Suprapubic skin (tissue), 4 donors: ENCODE measurements at regions not wholly inside any gene's neighbourhood (a gene's known extent, or its start where the extent isn't known, plus 50 kb on each side); places are given as distances from the start of the nearest gene placed in this dataset.

Source experiments
- DNase-seq, 2 donors: peaks; one replicate each; pipeline ENCODE4 v3.0.0-alpha.2; 2019; ENCODE audit warnings: low spot score in 2 of 2
- H3K27ac ChIP-seq: fragments of 200-600 bp; sonication (generic); one replicate; pipeline ENCODE4 v1.5.1; 2019
- H3K27me3 ChIP-seq: fragments of 200-600 bp; sonication (generic); one replicate; pipeline ENCODE4 v1.5.1; 2019
- H3K36me3 ChIP-seq: fragments of 200-600 bp; sonication (generic); one replicate; pipeline ENCODE4 v1.5.1; 2019
- H3K4me1 ChIP-seq: fragments of 200-600 bp; sonication (generic); one replicate; pipeline ENCODE4 v1.5.1; 2019
- H3K4me3 ChIP-seq: fragments of 200-600 bp; sonication (generic); one replicate; pipeline ENCODE4 v1.5.1; 2019; ENCODE audit warnings: mild to moderate bottlenecking
- H3K9me3 ChIP-seq: fragments of 200-600 bp; sonication (generic); one replicate; pipeline ENCODE4 v1.5.1; 2019
- CTCF ChIP-seq, 2 donors: fragments of 200-600 bp in 1 of 2; fragments of 450-650 bp in 1 of 2; sonication (generic) in 1 of 2; IDR thresholded peaks; one replicate each; pipeline ENCODE4 v1.5.1; 2016 to 2019; ENCODE audit warnings: antibody characterized with exemption in 2 of 2, mild to moderate bottlenecking in 1 of 2, moderate library complexity in 1 of 2
- EP300 ChIP-seq: sonication (generic); formaldehyde crosslinking; IDR thresholded peaks from one replicate; pipeline ENCODE4 v1.6.1; 2017; ENCODE audit warnings: antibody characterized with exemption
- POLR2A ChIP-seq, 2 donors: fragments of 450-650 bp; IDR thresholded peaks; one replicate each; pipeline ENCODE4 v1.6.1; 2017; ENCODE audit warnings: antibody characterized with exemption in 2 of 2, mild to moderate bottlenecking in 2 of 2, moderate library complexity in 2 of 2
- POLR2AphosphoS5 ChIP-seq, 3 donors: sonication (generic); formaldehyde crosslinking; IDR thresholded peaks; one replicate each; pipeline ENCODE4 v1.6.1; 2017; ENCODE audit warnings: antibody characterized with exemption in 3 of 3
- WGBS: methylation state at CpG from one replicate; pipeline ENCODE4 v1.1.5; 2018; 5-methylcytosine and 5-hydroxymethylcytosine counted together

- Histone ChIP-seq H3K27ac (no peak overlapping the region), H3K27me3 (no peaks in the 10 kb centered on the region), H3K36me3 (no peaks in the 10 kb centered on the region), H3K4me3 (no peak overlapping the region), H3K9me3 (no peaks in the 10 kb centered on the region), H3K4me1 (no peaks in the 10 kb centered on the region)
- no peak for DNase-seq
- TF ChIP-seq EP300 (no peak), POLR2A (IDR thresholded peaks at IDR 0.05) (no peak), POLR2AphosphoS5 (IDR thresholded peaks at IDR 0.05) (no peak), CTCF (IDR thresholded peaks at IDR 0.05) (no peak)
- 35% methylated on average over 1 of the region's 1 CpG for WGBS
Observed at GRCh38 chr4:184575306-184575705, 73.9 kb downstream of the CASP3 start.

GRCh38 chr4:184574861-184575260, 74.4 kb downstream of the CASP3 start:
- no peaks in the 10 kb centered on the region for H3K36me3 ChIP-seq
- DNase-seq: no peak
- no peaks in the 10 kb centered on the region for H3K9me3 ChIP-seq
- H3K27ac ChIP-seq: no peak overlapping the region
- H3K4me3 ChIP-seq: no peak overlapping the region
- 50% methylated on average over 5 of the region's 5 CpGs for WGBS
- no peaks in the 10 kb centered on the region for H3K27me3 ChIP-seq
- TF ChIP-seq CTCF (IDR thresholded peaks at IDR 0.05): no peak
- no peaks in the 10 kb centered on the region for H3K4me1 ChIP-seq

- no peak for DNase-seq
- Histone ChIP-seq H3K27ac (no peak overlapping the region), H3K4me1 (no peaks in the 10 kb centered on the region), H3K9me3 (no peaks in the 10 kb centered on the region), H3K36me3 (no peaks in the 10 kb centered on the region), H3K4me3 (no peak overlapping the region), H3K27me3 (no peaks in the 10 kb centered on the region)
- TF ChIP-seq POLR2A (IDR thresholded peaks at IDR 0.05): no peak
- no peak for TF ChIP-seq POLR2AphosphoS5 (IDR thresholded peaks at IDR 0.05)
- TF ChIP-seq CTCF (IDR thresholded peaks at IDR 0.05): no peak
- TF ChIP-seq EP300: no peak
- 82% methylated on average over 2 of the region's 2 CpGs for WGBS
Observed at GRCh38 chr4:184573701-184574100, 75.5 kb downstream of the CASP3 start.

GRCh38 chr4:184568770-184569169, 80.5 kb downstream of the CASP3 start:
- Histone ChIP-seq H3K4me3 (no peak overlapping the region), H3K4me1 (no peaks in the 10 kb centered on the region), H3K27me3 (no peaks in the 10 kb centered on the region), H3K27ac (no peak overlapping the region), H3K36me3 (no peaks in the 10 kb centered on the region), H3K9me3 (no peaks in the 10 kb centered on the region)
- WGBS: 62% methylated on average over 6 of the region's 6 CpGs
- TF ChIP-seq CTCF (IDR thresholded peaks at IDR 0.05) (no peak), EP300 (no peak), POLR2AphosphoS5 (IDR thresholded peaks at IDR 0.05) (no peak), POLR2A (IDR thresholded peaks at IDR 0.05) (no peak)
- no peak for DNase-seq

- 77% methylated on average over 3 of the region's 3 CpGs for WGBS
- no peaks in the 10 kb centered on the region for H3K36me3 ChIP-seq
- H3K9me3 ChIP-seq: no peaks in the 10 kb centered on the region
- no peaks in the 10 kb centered on the region for H3K4me1 ChIP-seq
- no peak overlapping the region for H3K27ac ChIP-seq
- no peak for TF ChIP-seq POLR2A (IDR thresholded peaks at IDR 0.05)
- no peak for TF ChIP-seq CTCF (IDR thresholded peaks at IDR 0.05)
- TF ChIP-seq EP300: no peak
- TF ChIP-seq POLR2AphosphoS5 (IDR thresholded peaks at IDR 0.05): no peak
- no peaks in the 10 kb centered on the region for H3K27me3 ChIP-seq
- DNase-seq: no peak
- H3K4me3 ChIP-seq: no peak overlapping the region
Observed at GRCh38 chr4:184563621-184564020, 85.6 kb downstream of the CASP3 start.
